Middle frontal gyrus (tissue), 1 donor: ENCODE measurements at regions not wholly inside any gene's neighbourhood (a gene's known extent, or its start where the extent isn't known, plus 50 kb on each side); places are given as distances from the start of the nearest gene placed in this dataset.
"Not testable (repeated sequence)": the region's sequence is repeated elsewhere in the genome, so short reads cannot be mapped to it uniquely, and the experiment has no call there.

Experiments
- DNase-seq: peaks from one replicate; pipeline ENCODE4 v3.0.0-alpha.2; 2015; ENCODE audit warnings: low spot score; ENCODE audit errors: extremely low spot score

DNA sequence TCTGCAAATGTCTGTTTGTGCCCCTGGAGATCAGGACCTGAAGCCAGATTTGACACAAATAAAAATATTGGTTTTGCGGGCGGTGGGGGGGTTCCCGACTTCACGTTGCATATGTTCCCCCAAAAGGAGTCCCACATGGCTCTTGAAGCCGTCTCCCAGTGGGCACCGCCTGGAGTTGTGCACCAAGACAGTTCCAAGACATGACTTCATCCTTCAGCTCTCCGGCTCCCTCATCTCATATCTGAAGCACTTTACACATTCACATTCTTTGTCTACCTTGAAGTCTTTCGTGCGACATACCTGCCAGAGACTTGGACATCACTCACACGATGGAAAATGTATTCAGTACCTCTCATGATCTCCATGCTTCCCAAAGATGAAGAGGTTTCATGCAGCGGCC lies 362.8 kb upstream of the FOXK1 start:
- DNase-seq: no peak

DNA sequence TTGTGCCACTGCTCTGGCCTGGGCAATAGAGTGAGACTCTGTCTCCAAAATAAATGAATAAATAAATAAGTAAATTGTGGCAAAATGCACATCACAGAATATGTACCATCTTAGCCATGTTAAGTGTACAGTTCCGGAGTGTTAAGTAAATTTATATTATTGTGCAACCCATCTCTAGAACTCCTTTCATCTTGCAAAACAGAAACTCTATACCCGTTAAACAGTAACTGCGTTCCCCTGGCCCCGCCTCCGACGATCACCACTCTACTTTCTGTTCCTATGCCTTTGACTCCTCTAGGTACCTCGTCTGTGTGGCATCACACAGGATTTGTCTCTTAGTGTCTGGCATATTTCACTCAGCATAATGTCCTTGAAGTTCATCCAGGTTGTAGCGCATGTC lies 356.4 kb upstream of the FOXK1 start:
- DNase-seq: no peak

DNA sequence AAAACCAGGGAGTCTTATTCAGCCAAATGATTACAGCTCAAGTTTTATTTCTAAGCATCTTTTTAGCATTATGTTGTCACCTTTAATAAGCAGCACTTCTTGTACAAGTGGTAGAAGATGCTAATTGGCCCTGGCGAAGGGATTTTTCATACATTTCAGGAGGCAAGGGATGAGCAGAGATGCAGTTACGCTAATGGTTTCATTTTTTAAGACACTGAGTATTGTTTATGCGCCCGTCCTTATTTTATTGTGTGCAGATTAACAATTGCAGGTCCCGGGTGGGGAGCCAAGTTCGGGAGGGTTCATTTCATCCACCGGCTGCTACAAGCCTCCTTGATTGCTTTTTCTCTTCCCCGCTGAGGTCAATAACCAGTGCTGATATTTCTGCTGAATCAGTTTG lies 350.4 kb upstream of the FOXK1 start:
- no peak for DNase-seq

DNA sequence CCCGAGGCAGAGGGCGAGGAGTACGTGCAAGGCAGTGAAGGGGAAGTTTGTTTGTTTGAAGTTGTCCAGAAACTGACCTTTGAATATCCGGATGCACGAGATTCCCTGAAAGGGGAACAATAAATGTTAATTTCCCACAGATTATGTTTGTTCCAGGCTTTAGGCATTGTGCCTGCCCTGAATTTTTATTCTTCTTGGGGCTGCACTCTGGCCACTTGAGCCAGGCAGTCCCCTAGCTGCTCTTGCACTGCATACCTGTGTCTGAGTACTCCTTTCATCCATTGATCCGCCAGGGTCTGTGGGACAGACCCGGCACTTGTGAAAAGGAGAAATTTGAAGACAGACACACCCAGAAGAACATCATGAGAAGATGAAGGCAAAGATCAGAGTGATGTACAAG lies 343.5 kb upstream of the FOXK1 start:
- DNase-seq: no peak

- DNase-seq: no peak
These were observed 338.5 kb upstream of the FOXK1 start for GRCh38 chr7:4343272-4344247.

DNA sequence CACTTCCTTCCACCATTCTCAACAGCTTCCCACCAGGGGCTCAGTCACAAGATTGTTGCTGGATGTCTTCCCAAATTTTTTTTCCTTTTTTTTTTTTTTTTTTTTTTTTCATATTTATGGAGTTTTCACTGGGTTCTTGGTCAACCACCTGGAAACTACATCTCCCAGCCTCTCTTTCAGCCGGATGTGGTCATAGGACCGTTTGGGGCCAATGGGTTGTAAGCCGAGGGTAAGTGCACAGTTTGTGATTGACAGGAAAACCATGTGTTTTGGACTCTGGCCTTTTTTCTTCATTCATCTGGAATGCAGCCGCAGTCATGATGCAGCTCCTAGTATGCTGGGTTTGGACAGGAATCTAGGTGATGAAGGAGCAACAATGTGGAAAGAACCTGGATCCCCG lies 337.1 kb upstream of the FOXK1 start:
- DNase-seq: no peak

DNA sequence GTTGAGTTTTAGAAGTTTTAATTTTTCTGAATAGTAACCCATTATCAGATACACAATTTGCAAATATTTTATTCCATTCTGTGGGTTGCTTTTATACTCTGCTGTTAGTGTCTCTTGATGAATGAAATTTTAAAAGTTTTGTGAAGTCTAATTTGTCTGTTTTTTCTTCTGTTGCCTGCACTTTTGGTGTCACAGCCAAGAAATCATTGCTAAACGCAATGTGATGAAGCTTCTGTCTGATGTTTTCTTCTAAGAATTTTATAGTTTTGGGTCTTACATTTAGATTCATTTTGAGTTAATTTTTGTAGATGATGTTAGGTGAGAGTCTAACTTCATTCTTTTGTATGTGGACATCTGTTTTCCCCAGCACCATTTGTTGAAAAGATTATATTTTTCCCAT lies 330.0 kb upstream of the FOXK1 start:
- DNase-seq: no peak

GRCh38 chr7:4361774-4362173 lies 320.3 kb upstream of the FOXK1 start:
- DNase-seq: no peak

- DNase-seq: no peak
These were observed 298.5 kb upstream of the FOXK1 start for GRCh38 chr7:4383584-4383983.

DNA sequence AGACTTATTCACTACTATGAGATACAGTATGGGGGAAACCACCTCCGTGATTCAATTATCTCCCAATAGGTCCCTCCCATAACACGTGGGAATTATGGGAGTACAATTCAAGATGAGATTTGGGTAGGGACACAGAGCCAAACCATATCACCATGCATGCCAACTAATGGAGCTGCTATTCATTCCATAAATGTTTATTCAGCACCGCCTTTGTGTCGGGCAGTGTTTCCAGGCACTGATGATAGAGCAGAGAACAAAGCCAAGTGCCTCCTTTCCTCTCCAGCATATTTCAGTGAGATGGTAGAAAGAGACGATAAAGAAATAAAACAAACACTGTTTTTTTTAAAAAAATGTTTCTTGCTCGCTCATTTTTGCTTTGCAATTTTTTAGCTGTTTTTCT lies 295.9 kb upstream of the FOXK1 start:
- no peak for DNase-seq

DNA sequence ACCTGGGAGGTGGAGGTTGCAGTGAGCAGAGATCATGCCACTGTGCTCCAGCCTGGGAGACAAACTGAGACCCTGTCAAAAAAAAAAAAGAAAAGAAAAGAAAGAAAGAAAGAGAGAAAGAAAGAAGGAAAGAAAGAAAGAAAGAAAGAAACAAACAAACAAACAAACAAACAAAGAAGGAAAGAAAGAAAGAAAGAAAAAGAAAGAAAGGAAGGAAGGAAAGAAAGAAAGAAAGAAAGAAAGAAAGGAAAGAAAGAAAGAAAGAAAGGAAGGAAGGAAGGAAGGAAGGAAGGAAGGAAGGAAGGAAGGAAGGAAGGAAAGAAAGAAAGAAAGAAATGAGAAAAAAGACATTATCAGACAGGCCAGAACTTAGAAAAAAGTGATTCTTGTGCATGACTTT lies 291.0 kb upstream of the FOXK1 start:
- DNase-seq: not testable (repeated sequence)

DNA sequence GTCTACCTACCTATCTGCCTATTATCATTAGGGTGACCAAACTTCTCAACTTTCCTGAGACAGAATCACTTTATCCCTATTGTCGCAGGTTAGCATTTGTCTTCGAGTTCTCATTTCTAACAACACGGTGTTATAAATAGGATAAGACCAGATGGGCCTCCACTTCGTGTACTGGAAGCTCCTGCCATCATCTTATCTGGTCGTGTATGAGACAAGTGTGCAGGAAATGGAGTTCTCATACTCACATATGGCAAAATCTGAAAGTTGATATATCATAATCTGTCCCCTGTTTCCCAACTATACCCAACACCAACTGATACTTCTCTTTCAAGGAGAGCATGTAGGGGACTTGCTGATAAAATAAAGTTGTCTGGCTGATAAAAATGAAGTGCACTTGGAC lies 287.4 kb upstream of the FOXK1 start:
- DNase-seq: no peak

- no peak for DNase-seq
These were observed 283.0 kb upstream of the FOXK1 start for GRCh38 chr7:4399121-4399520.

DNA sequence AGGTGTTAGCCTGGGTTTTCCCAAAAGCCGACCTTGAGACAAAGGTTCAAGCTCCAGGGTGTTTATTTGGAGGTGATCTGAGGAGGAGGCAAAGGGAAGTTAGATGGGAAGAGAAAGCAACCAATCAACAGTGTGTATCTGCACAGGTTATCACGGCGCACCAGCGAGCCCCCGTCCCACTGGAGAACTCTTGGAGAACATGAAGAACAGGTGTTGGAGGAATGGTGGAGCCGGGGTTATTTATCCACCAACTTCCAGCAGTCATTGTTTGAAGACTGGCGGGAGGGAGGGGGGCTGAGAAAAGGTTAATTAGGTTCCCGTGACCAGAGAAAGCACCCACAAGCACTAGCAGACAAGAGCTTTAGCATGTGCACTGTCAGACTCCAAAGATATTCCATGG lies 282.5 kb upstream of the FOXK1 start:
- no peak for DNase-seq

- DNase-seq: no peak
These were observed 275.6 kb upstream of the FOXK1 start for GRCh38 chr7:4406288-4407058.

- no peak for DNase-seq
These were observed 272.1 kb upstream of the FOXK1 start for GRCh38 chr7:4409946-4410345.

DNA sequence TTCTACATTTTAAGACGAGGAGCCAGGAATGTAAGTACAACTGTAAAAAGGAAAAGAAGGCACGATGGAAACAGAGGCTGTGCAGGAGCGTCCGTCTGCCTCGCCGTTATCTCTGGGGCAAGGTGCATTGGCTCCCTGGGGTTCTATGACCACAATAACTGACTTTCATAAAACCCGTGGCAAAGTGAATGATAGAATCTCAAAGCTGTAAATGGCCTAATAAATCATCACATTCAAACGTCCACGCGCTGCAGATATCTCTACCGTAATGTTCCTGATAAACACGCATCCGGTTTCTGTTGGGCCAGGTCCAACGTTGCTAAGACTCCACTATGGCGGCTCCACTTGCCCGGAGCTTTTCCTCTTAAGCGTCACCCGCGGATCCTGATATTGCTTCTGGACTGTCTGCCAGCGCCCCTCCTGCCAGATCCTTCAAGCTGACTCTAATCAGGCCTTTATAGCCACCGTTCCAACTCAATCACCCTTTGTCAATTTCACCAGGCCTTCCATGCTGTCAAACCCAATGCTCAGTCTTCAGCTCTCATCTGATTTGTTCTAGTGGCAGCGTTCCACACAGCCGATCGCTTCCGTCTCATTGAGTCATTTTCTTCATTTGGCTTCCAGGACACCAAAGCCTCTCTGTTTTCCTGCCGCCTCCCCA lies 265.6 kb upstream of the FOXK1 start:
- no peak for DNase-seq

DNA sequence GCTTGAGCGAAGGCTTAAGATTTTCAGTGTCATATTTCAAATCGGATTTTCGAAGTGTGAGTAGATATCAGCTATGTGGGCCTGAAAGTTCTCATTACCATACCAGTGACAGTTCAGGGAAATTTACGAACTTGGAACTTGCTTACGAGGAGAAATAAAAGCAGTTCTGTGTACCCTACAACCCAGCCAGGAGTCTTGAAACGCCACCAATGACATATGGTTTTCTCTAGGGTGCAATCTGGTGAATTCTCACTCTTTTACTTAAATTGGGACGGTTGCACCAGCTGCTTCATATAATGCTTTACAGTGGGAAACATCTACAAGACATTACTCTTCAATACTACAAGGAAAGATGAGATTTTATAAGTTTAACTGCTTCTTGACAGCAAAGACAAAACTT lies 253.6 kb upstream of the FOXK1 start:
- DNase-seq: no peak

GRCh38 chr7:4430227-4430626 lies 251.9 kb upstream of the FOXK1 start:
- DNase-seq: no peak

GRCh38 chr7:4434306-4434705 lies 247.8 kb upstream of the FOXK1 start:
- no peak for DNase-seq

DNA sequence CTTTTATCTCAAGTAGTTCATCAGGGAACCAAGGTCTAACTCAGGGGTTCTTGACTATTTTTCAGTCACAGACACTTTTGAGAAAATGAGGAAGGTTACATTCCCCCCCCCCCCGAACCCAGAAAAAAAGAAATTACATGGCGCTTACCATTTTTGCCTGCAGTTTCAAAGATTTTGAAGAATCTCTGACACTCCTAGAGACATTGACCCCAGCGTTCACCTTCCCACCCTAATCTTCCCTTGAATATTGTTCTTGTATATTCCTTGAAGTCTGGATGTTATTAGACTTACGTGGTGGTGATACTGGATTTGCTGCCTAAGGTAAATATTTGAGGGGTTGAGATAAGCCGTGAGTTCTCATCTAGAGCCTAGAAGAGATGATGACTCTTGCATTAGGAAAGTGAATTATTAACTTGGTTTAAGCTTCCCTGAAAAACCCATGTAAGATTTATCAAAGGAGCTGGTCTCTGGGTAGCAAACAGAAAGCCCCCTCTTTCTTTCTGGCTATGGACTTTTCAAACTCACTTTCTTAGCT lies 245.7 kb upstream of the FOXK1 start:
- DNase-seq: no peak

DNA sequence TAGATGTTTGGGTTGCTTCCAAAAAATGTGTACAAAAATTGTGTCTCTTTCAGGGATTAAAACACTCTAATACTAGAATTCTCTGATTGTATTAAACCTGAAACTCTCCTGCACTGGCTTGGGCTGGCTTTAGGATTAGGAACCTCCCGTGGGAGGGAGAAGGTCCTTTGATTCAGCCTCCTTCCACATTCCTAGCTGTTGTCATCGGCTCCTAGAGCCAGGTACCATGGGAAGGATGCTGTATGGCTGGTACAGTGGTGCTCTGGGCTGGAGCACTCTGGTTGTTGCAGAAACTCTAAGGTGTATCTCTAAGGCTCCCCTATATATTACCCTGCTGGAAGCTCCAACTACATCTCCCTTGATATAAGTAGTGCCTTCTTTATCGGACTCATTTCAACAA lies 245.2 kb upstream of the FOXK1 start:
- DNase-seq: no peak
